IPS-NIHi11 (cell line): ENCODE measurements at regions not wholly inside any gene's neighbourhood (a gene's known extent, or its start where the extent isn't known, plus 50 kb on each side); places are given as distances from the start of the nearest gene placed in this dataset.
"Not testable (repeated sequence)": the region's sequence is repeated elsewhere in the genome, so short reads cannot be mapped to it uniquely, and the experiment has no call there.

Source experiments
- DNase-seq: peaks from one replicate; pipeline ENCODE4 v3.0.0; 2012; ENCODE audit warnings: mixed read lengths, low spot score

DNA sequence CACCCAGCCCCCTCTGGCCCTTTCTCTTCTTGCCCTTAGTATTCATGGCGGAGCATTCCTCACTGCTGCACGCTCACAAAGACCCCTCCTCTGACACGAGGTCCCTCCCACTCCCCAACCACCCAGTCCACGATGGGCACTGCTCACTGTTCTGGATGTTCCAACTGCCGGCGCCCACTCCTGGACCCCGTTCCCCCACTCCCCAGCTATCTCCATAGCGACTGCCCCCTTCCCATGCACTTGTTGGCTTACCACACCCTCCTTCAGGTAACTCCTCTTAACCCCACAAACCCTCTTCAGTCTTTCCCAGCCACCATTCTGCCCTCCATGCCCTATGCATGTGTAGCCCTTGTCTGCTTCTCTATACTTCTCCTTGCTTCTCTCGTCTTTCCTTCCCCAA lies 961.5 kb upstream of the DEFB115 start:
- not testable (repeated sequence) for DNase-seq

DNA sequence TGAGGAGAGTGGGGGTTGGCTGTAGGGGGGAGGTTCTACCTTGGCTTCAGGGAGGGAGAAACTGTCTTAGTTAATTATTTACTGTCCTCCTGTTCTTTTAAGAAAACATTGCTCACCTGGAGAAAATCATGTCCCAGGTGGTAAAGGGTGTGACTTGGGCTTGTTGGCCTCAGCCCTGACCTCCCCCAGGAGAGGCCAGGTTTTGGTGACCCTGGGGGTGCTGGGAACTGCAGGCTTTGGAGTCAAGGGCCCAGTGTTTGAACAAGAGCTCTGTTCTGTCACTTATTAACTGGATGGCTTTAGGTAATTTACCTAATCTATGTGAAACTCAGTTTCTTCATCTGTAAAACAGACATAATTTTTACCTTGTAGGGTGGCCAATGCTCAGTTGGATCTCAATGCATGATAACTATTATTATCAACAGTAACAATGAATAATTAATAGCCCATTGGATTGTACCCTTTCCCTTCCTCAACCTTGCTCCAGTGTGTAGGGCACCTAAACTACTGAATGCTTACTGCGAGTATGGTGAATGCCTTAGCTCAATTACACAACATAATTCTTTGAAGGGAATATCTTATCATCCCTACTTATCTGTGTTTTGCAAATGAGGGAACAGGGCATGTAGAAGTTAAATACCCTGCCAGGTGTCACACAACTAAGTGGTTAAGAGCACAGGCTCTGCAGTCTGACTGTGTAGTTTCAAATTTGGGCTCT lies 959.4 kb upstream of the DEFB115 start:
- not testable (repeated sequence) for DNase-seq

DNA sequence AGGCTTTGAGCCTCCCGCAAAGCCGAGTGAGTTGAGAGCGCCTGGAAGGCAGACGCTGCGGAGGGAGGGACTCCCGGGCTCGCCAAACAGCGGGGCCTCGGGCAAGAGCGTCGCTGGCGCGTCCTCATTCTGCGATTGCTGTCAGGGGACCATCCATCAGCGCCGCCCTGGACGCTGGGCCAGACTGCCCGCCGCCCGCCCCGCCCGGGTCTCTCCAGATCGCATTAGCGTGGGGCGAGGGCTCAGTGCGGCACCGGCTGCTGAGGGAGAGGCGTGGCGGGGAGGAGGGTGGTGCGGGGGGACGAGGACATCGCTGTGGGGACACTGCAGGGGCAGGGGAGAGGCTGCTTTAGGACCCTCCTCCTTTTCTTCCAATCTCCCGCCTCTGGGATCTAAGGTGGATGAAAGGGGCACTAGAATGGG lies 957.2 kb upstream of the DEFB115 start:
- not testable (repeated sequence) for DNase-seq

DNA sequence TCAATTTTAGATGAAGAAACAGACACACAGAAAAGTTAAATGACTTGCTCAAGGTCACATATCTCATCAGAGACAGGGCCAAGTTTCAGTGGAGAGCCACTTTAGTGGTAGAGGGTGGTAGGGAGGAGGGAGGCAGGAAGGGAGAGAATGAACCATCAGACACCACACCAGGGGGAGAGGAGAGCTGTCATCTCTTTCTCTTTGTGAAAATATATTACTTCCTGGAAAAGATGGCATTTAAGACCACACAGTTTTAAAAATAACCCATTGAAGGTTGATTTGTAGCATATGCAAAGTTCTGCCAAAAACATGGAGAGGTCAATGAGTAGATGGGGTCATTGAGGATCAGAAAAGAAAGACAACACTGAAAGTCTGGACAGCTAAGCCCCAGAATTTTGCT lies 954.7 kb upstream of the DEFB115 start:
- not testable (repeated sequence) for DNase-seq

DNA sequence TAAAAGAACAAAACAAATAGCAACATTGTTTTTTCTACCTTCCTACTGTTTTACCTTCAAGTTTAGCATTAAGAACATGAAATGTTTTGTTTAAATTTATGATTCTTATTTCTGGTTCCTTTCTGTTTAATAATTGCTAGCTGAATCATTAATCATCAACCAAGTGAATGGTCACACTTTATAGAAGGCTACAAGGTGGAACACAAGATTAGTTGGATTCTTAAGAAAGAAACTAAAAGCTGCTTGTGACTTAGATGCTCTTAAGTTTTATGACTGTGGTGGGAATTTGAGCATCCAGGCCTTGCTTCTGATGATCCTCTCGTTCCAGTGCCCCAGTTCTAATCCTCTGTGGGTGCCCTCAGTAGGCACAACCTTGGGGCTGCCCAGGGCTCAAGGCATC lies 947.5 kb upstream of the DEFB115 start:
- DNase-seq, result not testable (repeated sequence)

DNA sequence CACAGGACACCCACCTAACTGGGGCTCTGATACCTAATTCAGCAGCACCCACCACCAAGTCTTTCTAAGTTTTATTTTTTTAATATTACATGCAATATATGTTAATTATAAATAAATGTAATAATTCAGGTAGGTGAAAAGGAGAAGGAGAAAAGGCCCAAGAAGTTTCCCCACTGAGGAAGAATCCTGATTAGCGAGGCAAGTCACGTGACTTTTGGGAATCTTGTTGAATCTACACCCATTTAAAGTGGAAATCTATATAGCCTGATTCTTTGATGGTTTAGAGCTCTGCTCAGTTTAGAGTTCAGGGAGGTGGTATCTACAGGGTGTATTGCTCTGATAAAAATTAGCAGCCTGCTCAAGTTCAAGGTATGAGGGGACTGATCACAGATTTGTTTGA lies 947.1 kb upstream of the DEFB115 start:
- DNase-seq, result not testable (repeated sequence)

DNA sequence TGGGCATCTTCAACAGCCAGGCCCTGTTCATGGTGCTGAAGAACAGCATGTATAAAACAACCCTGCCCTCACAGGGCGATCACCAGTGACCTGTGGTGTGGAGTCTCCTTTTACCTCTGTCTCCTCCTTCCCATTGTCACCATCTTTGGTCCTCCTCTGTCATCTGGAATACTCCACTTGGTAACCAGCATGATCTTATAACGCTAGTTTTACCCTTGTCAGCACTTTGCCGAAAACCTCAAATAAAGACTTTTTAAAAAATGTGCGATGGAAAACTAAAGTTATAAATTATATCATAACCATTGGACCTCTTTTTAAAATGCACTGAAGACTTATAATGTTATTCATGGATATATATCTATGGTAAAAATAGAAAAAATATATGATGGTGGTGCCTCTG lies 945.2 kb upstream of the DEFB115 start:
- DNase-seq, result not testable (repeated sequence)

DNA sequence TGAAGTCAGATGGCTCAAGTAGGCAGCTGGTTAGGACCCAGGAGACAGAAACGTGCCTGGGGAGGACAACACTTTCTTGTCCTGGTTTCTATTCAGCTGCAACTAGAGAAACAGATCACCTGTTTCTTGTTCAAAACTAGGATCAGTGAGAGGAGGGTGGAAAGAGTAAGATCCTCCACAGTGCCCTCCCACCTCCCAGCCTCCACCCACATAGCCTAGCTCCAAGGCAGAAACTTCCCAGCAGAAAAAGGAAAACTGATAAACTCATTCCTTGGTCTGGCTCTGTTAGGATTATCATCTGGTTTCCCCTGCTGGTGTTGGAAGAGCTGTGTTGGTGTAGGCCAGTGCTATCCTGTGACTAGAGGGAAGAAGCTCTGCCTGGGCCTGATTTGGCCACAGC lies 943.8 kb upstream of the DEFB115 start:
- DNase-seq, result not testable (repeated sequence)

DNA sequence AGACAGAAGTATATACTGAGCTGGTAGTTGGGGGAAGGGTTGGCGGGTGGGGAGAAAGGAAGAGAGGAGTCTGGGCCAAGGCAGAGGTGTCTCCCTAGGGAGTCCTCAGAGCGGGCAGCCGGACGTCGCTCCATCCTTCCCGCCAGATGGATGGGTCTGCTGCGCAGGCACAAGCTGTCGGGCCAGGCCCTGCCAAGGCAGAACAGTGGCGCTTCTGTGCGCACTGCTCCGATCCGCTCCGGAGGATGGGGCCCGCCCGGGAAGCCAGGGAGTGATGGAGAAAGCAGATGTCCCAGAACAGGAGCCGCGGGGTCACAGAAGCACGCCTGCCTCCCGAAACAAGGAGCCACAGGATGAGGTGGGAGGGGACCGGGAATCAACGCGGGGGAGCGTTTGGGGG lies 941.4 kb upstream of the DEFB115 start:
- DNase-seq, result not testable (repeated sequence)

DNA sequence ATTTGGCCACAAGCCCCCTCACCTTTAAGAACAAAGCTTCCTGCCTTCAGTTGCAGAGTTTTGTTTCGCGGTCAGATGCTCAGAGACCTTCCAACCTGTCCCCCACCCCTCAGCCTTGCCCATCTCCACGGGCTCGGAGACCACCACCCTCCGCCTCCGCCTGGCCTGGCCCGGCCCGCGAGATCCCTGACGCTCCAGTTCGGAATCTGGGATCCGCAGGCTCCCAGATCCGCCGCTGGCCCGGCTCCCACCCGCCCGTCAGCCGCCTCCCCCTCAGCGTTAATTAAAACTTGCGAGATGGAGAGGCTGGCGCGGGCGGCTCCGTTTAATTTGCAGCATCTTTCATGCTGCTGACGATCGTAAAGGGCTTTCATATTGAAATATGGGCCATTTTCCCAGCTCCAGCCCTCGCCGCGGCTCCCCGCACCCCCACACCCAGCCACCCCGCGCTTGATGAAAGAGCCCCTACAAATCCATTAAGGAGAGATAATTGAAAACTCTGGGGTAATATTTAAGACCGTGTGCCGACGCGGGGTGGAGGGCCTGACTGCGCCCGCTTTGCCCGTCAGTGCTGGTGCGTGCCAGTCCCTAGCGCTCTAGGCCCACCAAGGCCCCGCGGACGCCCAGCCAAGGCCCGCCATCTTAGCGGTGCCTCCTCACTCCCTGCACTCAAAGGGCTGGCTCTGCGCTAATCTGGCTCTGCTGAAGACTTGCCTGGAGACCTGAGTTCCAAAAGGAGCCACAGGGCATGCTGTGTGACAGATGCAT lies 940.7 kb upstream of the DEFB115 start:
- not testable (repeated sequence) for DNase-seq

DNA sequence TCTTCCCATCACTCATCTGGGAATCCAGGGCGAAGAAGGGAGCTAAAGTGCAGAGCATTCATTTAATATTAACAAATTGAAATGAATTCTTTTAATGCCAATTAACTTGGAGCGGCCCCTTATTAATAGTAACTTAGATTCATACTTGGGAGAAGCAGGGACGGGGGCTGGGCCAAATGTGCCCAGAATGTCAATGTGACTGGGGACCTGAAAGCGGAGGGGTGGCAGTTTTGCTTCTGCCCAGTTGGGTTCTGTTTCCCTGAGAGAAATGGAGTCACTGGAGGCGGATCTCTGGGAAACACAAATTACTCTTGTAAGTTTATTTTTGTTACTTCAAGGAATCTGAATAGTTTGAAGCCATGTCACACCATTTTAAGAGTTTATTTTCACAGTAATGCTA lies 923.7 kb upstream of the DEFB115 start:
- DNase-seq, result not testable (repeated sequence)

DNA sequence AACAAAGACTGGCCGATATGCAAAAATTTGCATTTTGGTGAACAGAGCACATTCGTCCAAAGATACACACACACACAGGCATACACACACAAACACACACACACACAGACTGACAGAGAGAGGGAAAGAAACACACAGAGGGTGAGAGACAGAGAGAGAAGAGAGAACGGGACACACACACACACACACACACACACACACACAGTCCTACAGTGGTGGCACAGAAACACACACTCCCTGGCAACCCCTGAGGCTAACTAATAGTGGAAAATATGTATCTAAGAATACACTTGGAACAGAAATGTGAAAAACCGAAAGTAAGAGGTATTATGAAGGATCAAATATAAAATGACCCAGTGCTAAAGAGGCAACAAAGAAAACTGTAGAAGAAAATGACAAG lies 919.9 kb upstream of the DEFB115 start:
- DNase-seq, result not testable (repeated sequence)

DNA sequence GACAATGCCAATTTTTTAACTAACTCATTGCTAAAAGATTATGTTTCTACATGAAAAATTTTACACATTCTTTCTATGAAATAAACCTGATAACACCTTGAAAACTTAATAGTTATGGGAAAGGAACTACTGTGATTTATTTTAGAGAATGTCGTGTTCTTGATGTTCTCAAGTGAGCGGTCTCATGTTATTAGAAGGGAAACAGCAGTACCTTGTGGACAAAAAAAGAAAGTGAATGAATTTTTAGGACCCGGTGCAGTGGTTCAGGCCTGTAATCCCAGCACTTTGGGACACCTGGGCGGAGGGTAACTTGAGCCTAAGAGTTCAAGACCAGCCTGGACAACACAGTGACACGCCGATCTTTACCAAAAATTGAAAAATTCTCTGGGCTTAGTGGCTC lies 908.5 kb upstream of the DEFB115 start:
- not testable (repeated sequence) for DNase-seq

DNA sequence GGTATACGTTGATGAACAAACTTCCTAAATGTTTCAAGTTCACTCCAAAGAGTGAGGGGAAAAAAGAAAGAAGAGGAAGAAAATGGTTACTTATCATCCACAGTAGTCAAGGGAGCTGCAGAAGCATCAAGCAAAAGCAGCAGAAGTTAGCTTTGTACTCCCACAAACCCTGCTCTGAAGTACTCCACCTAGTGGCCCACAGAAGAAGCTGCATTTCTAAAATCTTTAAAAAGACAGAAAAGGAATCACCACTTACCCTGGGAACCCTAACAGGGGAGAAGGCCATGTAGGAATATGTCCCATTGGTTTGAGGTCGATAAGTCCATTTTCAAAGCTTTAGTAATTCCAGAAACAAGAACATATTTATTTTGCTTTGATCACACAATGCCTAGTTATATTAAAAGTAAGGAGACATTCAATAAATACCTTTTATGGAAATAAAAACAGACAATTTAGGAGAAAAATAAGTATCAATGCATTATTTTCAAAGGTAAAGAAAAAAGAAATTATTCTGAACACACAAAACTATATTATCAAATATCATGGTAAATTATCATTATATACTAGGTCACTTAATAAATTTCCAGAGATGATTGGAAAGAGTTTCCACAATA lies 900.5 kb upstream of the DEFB115 start:
- DNase-seq, result not testable (repeated sequence)

DNA sequence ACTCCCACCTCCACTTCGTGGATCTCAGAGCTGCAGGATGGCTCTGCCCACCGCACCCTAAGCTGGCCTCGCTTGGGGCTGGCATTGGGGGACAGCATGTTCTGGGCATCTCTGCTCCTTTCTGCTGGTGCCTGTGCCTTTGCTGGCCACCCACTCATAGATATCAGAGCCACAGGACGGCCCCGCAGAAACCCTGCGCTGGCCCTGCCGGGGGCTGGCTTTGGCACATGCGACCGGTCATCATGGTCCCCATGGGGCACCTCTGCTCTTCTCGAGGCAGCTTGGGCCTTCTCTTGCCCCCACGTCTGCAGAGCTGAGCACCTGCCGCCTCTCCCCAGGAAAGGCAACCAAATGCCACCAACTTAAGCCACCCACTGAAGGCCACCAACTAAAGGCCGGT lies 895.7 kb upstream of the DEFB115 start:
- not testable (repeated sequence) for DNase-seq

DNA sequence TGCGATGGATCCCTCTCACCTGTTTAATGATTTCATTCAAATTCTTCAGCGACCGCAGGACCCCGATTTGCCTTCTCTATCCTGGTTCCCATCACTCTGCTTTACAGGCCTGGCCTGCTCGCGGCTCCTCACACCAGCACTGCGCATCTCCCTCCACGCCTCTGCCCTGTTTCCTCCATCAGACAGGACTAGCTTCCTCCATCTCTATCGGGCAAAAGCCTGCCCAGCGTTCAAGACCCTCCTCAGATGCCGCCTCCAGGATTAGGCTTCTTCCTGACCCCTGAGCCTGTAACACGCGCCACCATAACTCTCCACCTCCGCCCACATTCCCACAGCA lies 881.1 kb upstream of the DEFB115 start:
- DNase-seq, result not testable (repeated sequence)

DNA sequence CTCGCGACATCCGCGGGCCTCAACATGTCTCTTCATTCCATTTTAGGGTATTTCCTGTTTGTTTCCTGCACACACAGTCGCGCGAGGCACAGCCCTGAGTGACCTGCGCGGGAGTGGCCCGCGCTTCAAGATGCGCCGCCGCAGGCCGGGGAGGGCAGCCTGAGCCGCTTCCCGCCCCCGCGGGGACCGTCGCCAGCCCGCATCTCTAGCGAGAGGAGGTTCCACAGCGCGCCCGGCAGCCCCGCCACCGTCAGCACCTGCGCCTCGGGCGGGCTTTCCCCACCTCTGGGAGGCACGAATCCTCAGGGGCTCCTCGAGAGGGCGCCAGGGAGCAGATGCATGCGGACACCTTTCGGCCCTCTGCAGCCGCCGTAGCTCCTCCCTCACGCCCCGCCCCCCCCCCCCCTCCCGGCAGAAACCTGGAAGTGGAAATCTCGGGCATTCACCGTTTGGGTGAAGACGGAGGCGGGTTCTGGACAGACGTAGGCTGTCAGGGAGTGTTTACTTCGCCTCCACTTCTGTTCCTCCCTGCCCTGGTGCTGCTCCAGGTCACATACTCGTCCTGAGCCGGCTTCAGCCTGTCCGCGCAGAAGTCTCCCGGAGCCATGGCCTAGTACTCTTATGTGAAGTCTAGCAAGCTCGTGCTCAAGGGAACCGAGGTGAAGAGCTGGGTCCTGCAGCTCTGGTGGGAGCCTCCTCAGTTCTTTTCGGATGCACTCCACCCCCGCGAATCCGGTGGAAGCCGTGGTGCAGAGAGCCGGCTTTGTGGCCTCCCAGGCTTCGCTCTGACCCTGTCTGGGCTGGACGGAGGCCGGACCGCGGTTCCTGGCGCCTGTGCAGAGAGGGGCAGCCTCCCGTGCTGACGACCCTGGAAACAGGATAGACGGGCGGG lies 880.5 kb upstream of the DEFB115 start:
- DNase-seq, result peak; percentile 82

DNA sequence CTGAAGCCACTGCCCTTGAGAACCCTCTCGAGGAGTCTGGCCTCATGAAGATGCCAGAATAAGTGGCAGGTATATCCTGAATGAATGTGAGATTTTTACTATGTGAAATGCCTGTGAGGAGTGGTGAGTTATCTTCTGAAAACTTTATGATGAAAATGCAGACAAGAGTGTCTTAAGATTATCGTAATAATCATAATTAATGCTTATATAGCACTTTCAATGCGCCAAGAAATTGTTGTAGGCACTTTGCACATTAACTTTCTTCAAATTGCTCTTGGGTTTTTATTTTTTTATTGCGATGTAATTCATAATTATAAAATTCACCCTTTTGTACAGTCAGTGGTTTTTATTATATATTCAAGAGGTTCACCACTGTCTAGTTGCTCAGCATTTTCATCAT lies 879.1 kb upstream of the DEFB115 start:
- DNase-seq, result not testable (repeated sequence)

DNA sequence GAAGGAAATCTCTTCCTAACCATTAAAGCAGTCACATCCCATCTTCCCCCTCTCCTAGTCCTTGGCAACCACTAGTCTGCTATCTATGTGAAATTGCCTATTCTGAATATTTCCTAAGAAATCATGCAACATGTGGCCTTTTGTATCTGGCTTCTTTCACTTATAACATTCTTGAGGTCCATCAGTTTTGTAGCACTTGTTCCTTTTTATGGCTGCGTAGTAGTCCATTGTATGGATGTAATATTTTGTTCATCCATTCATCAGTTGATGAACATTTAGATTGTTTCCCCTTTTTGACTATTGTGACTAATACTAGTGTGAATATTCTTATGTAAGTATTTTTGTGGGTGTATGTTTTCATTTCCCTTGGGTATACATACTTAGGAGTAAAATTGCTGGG lies 878.7 kb upstream of the DEFB115 start:
- DNase-seq, result not testable (repeated sequence)

DNA sequence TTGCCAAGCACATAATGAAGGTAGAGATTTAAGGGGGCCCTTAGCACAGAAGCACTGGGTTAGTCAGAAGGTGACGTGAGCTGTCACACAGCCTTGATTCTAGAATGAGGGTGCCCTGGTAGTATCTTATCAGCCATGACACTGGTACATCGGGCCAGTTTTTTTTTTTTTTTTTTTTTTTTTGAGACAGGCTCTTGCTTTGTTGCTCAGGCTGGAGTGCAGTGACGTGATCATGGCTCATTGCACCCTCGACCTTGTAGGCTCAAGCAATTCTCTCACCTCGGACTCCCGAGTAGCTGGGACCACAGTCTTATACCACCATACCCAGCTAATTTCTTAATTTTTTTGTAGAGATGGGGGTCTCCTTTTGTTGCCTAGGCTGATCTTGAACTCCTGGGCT lies 872.6 kb upstream of the DEFB115 start:
- DNase-seq, result not testable (repeated sequence)

DNA sequence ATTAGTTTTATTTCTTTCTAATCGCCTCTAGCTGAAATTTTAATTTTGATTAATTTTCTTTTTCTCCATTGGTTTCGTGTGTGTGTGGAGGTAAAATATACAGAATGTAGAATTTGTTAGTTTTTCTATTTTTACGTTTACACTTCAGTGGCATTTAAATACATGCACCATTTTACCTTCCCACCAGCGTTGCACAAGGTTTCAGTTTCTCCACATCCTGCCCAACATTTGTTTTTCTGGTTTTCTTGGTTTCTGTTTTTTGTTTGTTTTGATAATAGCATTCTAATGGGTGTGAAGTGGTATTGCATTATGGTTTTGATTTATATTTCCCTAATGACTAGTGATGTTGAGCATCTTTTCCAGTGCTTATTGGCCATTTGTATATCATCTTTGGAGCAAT lies 871.4 kb upstream of the DEFB115 start:
- DNase-seq, result not testable (repeated sequence)

DNA sequence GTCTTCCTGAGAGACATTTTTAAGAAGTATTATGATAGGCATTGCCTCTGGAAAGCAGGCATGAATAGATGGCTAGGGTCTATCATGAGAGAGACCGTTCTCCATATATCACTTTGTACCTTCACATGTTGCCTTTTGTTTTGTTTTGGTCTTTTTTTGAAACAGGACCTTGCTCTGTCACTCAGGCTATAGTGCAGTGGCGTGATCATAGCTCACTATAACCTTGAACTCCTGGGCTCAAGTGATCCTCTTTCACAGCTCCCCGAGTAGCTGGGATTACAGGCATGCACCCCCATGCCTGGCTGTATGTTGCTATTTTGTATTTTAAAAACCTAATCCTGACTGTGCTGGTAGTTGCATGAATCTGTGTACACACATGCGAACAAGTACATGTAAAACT lies 869.6 kb upstream of the DEFB115 start:
- DNase-seq, result not testable (repeated sequence)
